ENCODE measurements at regions not wholly inside any gene's neighbourhood (a gene's known extent, or its start where the extent isn't known, plus 50 kb on each side); places are given as distances from the start of the nearest gene placed in this dataset.

- TF ChIP-seq CTCF (IDR thresholded peaks at IDR 0.05; ENCODE audit: borderline replicate concordance, extremely low read depth, low read length, poor library complexity, severe bottlenecking), result no peak
- no peak for TF ChIP-seq EZH2 (IDR thresholded peaks at IDR 0.05; ENCODE audit: borderline replicate concordance, low read depth, low read length, severe bottlenecking)
Measured at GRCh38 chr15:96818861-96819260, 488.4 kb downstream of the NR2F2 start.
